Astrocyte of the cerebellum (primary cell): ENCODE measurements at regions not wholly inside any gene's neighbourhood (a gene's known extent, or its start where the extent isn't known, plus 50 kb on each side); places are given as distances from the start of the nearest gene placed in this dataset.

Experiments
- DNase-seq: peaks from one replicate; pipeline ENCODE4 v3.0.0-alpha.2; 2011; ENCODE audit warnings: low read depth
- H3K4me3 ChIP-seq: 2 replicates; pipeline ENCODE4 v1.5.1; 2011; ENCODE audit warnings: mild to moderate bottlenecking, low read depth, low read length, moderate library complexity
- in situ Hi-C: cut with HindIII; loops from 2 replicates; pipeline ENCODE4 v1.10.0; 2017; ENCODE audit warnings: low sequenced_read_pairs
- TF ChIP-seq, protein P1 (sequence below): IDR thresholded peaks from 2 replicates; pipeline ENCODE4 v1.5.1; 2012; ENCODE audit warnings: low read length, low read depth, moderate library complexity, mild to moderate bottlenecking; ENCODE audit errors: missing control alignments

GRCh38 chr14:40601063-40601462 is 1005.6 kb upstream of the LRFN5 start:
- no peak for DNase-seq
- in situ Hi-C loops = no loop called here
- H3K4me3 ChIP-seq = no peak overlapping the region
- TF ChIP-seq, protein P1, sequence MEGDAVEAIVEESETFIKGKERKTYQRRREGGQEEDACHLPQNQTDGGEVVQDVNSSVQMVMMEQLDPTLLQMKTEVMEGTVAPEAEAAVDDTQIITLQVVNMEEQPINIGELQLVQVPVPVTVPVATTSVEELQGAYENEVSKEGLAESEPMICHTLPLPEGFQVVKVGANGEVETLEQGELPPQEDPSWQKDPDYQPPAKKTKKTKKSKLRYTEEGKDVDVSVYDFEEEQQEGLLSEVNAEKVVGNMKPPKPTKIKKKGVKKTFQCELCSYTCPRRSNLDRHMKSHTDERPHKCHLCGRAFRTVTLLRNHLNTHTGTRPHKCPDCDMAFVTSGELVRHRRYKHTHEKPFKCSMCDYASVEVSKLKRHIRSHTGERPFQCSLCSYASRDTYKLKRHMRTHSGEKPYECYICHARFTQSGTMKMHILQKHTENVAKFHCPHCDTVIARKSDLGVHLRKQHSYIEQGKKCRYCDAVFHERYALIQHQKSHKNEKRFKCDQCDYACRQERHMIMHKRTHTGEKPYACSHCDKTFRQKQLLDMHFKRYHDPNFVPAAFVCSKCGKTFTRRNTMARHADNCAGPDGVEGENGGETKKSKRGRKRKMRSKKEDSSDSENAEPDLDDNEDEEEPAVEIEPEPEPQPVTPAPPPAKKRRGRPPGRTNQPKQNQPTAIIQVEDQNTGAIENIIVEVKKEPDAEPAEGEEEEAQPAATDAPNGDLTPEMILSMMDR = no peak

DNA sequence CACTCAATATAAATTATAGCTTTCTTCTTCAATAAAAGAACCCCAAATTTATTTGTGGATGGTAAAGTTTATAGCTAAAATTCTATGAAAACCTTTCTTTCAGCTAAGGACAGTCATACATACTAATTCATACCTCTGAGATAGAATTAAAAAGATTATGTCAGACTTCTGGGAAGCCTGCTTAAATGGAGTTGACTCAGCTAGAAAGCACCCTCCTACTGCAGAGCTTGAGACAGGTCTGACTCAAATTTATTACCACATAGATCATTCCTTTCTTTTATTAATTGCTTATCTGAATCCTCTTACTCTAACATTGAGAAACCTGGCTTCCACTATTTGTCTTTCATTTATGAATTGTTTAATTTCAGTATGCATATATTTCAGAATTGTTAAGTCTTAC is 1007.0 kb upstream of the LRFN5 start:
- H3K4me3 ChIP-seq = no peak overlapping the region
- no peak for DNase-seq
- TF ChIP-seq, protein P1 = no peak
- in situ Hi-C loops = no loop called here

- no peak overlapping the region for H3K4me3 ChIP-seq
- in situ Hi-C loops = no loop called here
- TF ChIP-seq, protein P1 = no peak
- DNase-seq = no peak
Measured at GRCh38 chr14:40581264-40581663, 1025.4 kb upstream of the LRFN5 start.

DNA sequence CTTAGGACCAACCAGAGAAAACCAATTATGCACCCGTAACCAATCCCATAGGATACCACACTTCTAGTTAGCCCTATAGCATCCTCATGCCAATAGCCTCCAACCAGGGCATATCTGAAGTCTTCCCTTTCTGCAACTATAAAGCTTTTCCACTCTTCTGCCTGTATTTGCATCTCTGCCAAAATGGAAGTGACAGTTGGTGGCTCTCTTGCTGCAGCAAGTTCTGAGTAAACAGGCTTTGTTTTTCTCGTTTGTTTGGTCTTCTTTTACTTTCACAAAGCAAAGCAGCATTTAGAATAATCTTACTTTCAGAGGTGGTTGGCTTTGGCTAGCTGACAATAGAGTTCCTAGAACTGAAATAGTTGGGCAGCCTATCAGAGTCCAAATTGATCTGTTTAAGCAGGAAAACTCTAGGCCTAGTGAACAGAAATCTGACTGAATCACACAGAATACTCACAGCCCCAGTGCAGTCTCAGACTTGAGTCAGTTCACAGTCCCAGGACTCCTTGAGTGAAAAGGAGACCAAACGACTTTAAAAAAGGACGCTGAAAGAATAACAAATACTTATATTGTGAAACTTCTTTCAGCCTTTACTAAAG is 1029.7 kb upstream of the LRFN5 start:
- in situ Hi-C loops = no loop called here
- no peak overlapping the region for H3K4me3 ChIP-seq
- no peak for DNase-seq
- TF ChIP-seq, protein P1 = no peak

- no peak overlapping the region for H3K4me3 ChIP-seq
- in situ Hi-C loops = no loop called here
- DNase-seq = no peak
- TF ChIP-seq, protein P1 = no peak
Measured at GRCh38 chr14:40574780-40575179, 1031.9 kb upstream of the LRFN5 start.

DNA sequence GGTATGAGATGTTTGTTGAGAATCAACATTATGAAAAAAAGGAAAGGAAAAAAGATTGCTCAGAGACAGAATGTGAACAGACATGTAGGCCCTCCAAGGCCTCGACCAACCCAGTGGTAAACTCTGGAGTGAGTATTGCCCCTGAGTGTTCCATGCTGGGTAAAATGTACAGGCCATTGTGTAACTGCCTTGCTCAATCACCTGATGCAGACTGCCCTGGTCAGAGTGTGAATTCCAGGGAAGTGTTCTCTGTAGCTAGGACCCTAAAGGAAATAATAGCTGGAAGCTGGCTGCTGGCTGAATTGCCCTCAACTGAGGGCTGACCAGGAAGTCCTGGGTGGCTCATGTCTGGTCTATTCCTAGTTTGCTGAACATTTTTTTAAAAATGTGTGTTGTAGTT is 1081.4 kb upstream of the LRFN5 start:
- no peak for DNase-seq
- in situ Hi-C loops = no loop called here
- TF ChIP-seq, protein P1 = no peak
- H3K4me3 ChIP-seq = no peak overlapping the region
